22Rv1 (cell line): ENCODE measurements at regions not wholly inside any gene's neighbourhood (a gene's known extent, or its start where the extent isn't known, plus 50 kb on each side); places are given as distances from the start of the nearest gene placed in this dataset.

Experiments
- H3K27ac ChIP-seq: fragments of 450-650 bp; 2 replicates; pipeline ENCODE4 v1.5.1; 2017
- ZFX ChIP-seq: fragments of 450-650 bp; IDR thresholded peaks from 2 replicates; pipeline ENCODE4 v1.6.1; 2017; ENCODE audit warnings: antibody characterized with exemption, borderline replicate concordance
- TF ChIP-seq, protein P1 (sequence below): fragments of 450-650 bp; IDR thresholded peaks from 2 replicates; pipeline ENCODE4 v1.5.1; 2017; ENCODE audit warnings: mild to moderate bottlenecking

DNA sequence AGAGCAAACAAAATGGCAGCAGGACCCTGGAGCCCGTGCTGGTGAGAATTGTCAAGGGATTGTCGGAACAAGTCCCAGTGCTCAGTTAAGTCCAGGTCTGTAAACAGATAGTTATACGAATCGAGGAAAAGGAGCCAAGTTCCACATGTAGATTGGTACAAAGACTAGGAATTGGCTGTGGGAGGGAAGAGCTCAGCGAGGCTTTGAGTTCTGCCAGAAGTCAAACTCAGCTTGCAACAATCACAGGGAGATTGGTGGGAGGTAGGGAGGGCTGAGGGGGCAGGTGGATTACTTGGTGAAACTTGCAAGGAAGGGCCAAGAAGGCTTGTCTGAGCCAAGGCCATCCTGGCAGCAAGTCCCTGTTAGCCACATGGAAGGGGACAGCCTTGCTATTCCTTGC, 217.8 kb upstream of the ARL4C start:
- no peak for TF ChIP-seq ZFX
- TF ChIP-seq, protein P1, sequence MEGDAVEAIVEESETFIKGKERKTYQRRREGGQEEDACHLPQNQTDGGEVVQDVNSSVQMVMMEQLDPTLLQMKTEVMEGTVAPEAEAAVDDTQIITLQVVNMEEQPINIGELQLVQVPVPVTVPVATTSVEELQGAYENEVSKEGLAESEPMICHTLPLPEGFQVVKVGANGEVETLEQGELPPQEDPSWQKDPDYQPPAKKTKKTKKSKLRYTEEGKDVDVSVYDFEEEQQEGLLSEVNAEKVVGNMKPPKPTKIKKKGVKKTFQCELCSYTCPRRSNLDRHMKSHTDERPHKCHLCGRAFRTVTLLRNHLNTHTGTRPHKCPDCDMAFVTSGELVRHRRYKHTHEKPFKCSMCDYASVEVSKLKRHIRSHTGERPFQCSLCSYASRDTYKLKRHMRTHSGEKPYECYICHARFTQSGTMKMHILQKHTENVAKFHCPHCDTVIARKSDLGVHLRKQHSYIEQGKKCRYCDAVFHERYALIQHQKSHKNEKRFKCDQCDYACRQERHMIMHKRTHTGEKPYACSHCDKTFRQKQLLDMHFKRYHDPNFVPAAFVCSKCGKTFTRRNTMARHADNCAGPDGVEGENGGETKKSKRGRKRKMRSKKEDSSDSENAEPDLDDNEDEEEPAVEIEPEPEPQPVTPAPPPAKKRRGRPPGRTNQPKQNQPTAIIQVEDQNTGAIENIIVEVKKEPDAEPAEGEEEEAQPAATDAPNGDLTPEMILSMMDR: no peak

DNA sequence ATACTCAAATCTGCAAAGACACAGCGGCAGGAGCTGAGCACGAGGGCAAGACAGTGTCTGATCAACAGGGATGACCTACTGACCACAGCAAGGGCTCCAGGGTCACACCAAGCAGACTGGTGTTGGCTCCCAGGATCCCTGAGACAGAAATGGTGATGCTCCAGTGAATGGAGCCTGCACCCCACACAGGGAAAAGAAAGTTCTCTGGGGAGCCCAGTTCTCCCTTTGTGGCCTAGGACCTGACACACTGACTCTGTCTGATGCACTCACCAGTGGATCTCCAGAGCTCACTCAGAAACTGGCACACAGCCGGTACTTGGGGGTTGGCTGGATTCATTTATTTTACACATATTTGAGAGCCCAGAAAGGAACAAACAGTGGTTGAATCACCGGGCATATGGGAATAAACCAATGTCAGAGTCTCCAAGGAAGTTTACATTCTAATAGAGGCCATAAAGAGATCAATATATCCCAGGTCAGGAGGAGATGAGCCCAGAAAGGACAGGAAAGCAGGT, 215.6 kb upstream of the ARL4C start:
- TF ChIP-seq, protein P1: no peak
- TF ChIP-seq ZFX: no peak
- no peak overlapping the region for H3K27ac ChIP-seq

More for the DNA sequence above, 217.8 kb upstream of the ARL4C start:
- H3K27ac ChIP-seq: no peak overlapping the region

DNA sequence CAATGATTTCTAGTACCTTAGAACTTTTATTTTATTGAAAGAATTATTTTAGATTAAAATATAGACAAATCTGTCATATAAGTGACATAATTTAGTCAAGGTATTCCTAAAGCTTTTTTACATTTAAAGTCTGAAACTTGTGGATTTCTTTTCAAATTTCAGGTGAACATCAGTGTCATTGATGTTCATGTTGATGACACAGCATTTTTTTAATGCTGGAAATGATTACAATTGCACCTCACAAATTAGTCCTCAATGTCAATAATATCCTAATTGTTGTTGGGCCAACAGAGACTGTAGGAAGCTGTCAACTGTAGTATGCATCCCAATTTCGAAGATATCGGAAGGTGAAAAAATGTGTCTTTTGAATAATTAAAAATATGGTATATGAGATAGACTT, 214.4 kb upstream of the ARL4C start:
- TF ChIP-seq, protein P1: no peak
- H3K27ac ChIP-seq: no peak overlapping the region

DNA sequence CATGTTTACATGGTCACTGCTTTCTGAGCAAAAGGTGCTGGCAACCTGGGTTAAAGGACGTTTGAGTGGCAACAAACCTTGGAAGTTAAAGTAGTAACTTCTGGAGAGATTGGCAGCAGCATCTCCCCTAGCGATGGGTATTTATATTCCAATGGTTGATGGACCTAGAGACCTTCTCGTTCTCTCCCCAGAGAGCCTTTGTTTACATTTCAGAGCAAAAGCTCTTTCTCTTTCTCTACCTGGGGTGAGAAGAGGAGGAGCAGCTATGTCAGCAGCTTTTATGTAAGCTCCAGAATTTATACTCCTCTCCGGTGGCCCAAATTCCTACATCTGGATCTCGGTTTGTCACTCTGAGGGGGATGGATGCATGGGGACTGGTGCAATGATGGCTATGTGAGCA, 213.7 kb upstream of the ARL4C start:
- H3K27ac ChIP-seq: no peak overlapping the region
- TF ChIP-seq ZFX: no peak
- TF ChIP-seq, protein P1: no peak

DNA sequence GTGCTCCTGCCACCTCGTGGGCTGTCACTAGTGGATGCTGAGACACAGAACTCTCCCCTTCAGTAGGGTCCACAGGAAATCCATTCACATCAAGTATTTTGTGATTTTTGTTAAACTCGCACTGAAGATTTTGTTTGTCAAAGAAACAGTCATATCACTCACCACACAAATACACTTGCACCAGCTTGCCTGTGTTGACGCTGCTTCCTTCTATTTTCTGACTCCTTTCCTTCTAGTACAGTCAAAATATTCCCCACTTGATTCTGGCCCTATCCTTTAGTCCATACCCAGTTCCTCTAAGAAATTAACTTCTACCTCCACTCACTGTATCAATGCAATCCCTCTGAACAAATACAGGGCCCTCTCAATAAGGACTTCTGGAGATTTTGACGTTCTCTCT, 213.2 kb upstream of the ARL4C start:
- no peak overlapping the region for H3K27ac ChIP-seq
- TF ChIP-seq, protein P1: no peak
- TF ChIP-seq ZFX: no peak

DNA sequence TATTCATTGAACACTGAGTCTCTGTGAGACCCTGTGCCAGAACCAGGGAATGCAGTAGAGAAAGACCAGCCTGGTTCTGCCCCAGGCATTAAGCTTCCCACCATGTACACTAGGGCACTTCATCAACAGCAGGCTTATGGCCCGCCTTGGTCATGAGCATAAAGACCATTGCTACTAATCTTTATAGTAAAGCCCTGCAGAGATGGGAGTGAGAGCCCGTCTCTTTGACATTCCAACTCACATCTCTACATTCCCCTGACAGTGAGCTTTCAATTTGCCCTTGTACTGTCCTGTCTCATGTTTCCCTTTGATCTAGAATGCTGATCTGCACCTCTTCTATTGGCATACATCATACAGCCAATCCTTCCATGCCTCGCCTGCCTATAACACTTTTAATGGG, 211.8 kb upstream of the ARL4C start:
- TF ChIP-seq ZFX: no peak
- TF ChIP-seq, protein P1: no peak

DNA sequence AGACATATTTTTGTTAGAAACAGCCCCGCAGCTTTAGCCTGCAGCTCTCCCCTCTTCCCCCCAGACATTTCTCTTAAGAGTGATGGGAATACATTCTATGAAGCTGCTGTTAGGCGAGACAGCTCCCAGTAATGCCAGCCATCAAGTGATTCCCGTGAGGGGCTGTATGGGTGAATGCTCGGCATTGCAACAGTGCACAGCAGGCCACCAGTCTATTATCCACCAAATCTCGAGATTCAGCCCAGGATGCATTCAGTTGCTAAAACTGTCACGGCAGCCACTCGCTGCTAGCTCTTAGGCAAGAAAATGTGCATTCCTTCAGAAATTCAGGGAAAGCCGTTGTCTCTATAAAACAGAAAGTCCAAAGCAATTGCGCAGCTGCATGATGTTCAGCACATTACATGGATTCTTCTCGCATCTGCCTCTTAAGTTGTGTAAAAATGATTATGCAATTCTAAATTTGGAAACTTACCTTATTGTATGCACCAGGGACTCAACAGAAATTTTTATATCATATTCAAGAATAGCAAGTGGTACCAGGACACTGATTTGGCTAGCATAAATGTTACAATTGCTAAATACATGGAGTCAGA, 211.3 kb upstream of the ARL4C start:
- TF ChIP-seq ZFX: no peak
- TF ChIP-seq, protein P1: no peak
- no peak overlapping the region for H3K27ac ChIP-seq

More for the DNA sequence above, 211.8 kb upstream of the ARL4C start:
- no peak overlapping the region for H3K27ac ChIP-seq
